ENCODE measurements at regions not wholly inside any gene's neighbourhood (a gene's known extent, or its start where the extent isn't known, plus 50 kb on each side); places are given as distances from the start of the nearest gene placed in this dataset.

GRCh38 chr4:132382243-132382642, 766.9 kb upstream of the PCDH10 start:
- no peak for DNase-seq
- ChIA-PET CTCF (no interaction called here), POLR2A (ENCODE audit: unreplicated experiment) (no interaction called here)
- H3K4me2 ChIP-seq (ENCODE audit: low read length), result no peak overlapping the region
- no peaks in the 10 kb centered on the region for H3K79me2 ChIP-seq (ENCODE audit: low read length)
- intact Hi-C loops (cut with micrococcal nuclease), result no loop called here
- no peak overlapping the region for H3K9ac ChIP-seq (ENCODE audit: low read length)
- H3F3A ChIP-seq (ENCODE audit: low read length, unreplicated experiment), result no peaks in the 10 kb centered on the region
- no peaks in the 10 kb centered on the region for H3K9me3 ChIP-seq (ENCODE audit: low read length)
- no peaks in the 10 kb centered on the region for H3K27me3 ChIP-seq (ENCODE audit: low read length)
- no peaks in the 10 kb centered on the region for H3K36me3 ChIP-seq (ENCODE audit: low read depth, low read length)
- H3K4me3 ChIP-seq (ENCODE audit: low read length), result no peak overlapping the region
- H3K4me1 ChIP-seq (ENCODE audit: insufficient read depth, low read length), result 0 out of 2 replicates have a peak, but pooled peaks cover 3% of the 10 kb centered on the region
- no peak overlapping the region for H3K27ac ChIP-seq (ENCODE audit: low read length)
- no peaks in the 10 kb centered on the region for H4K20me1 ChIP-seq (ENCODE audit: low read length)
- H3K9me2 ChIP-seq (replicated peaks; ENCODE audit: low read length), result no peaks in the 10 kb centered on the region
- ATAC-seq, result no peak
- no TSS peak for BruUV-seq (replicated peaks)
- no peak overlapping the region for H2AFZ ChIP-seq (ENCODE audit: low read length)
- no peak for TF ChIP-seq CTCF (conservative IDR thresholded peaks at IDR 0.05; ENCODE audit: low read depth, low read length)
- no peak for TF ChIP-seq EZH2phosphoT487 (IDR thresholded peaks at IDR 0.05; ENCODE audit: borderline replicate concordance, low read length)
- TF ChIP-seq EZH2 (IDR thresholded peaks at IDR 0.05; ENCODE audit: low read length, unreplicated experiment), result no peak

GRCh38 chr4:132383571-132384199, 765.4 kb upstream of the PCDH10 start:
- CTCF ChIA-PET, result no interaction called here
- H3K4me1 ChIP-seq (ENCODE audit: insufficient read depth, low read length), result 0 out of 2 replicates have a peak, but pooled peaks cover 3% of the 10 kb centered on the region
- H3K27ac ChIP-seq (ENCODE audit: low read length), result no peak overlapping the region
- peak; percentile 53 for ATAC-seq
- no peaks in the 10 kb centered on the region for H3K36me3 ChIP-seq (ENCODE audit: low read depth, low read length)
- no TSS peak for BruUV-seq (replicated peaks)
- H3K79me2 ChIP-seq (ENCODE audit: low read length), result no peaks in the 10 kb centered on the region
- no peaks in the 10 kb centered on the region for H3K27me3 ChIP-seq (ENCODE audit: low read length)
- no peaks in the 10 kb centered on the region for H3K9me2 ChIP-seq (replicated peaks; ENCODE audit: low read length)
- H4K20me1 ChIP-seq (ENCODE audit: low read length), result no peaks in the 10 kb centered on the region
- DNase-seq, result peak; percentile 33
- POLR2A ChIA-PET (ENCODE audit: unreplicated experiment), result no interaction called here
- no peak overlapping the region for H2AFZ ChIP-seq (ENCODE audit: low read length)
- no peaks in the 10 kb centered on the region for H3K9me3 ChIP-seq (ENCODE audit: low read length)
- no peak overlapping the region for H3K4me3 ChIP-seq (ENCODE audit: low read length)
- H3F3A ChIP-seq (ENCODE audit: low read length, unreplicated experiment), result no peaks in the 10 kb centered on the region
- H3K4me2 ChIP-seq (ENCODE audit: low read length), result no peak overlapping the region
- no peak for TF ChIP-seq EZH2phosphoT487 (IDR thresholded peaks at IDR 0.05; ENCODE audit: borderline replicate concordance, low read length)
- TF ChIP-seq CTCF (conservative IDR thresholded peaks at IDR 0.05; ENCODE audit: low read depth, low read length), result no peak
- TF ChIP-seq EZH2 (IDR thresholded peaks at IDR 0.05; ENCODE audit: low read length, unreplicated experiment), result no peak
- H3K9ac ChIP-seq (ENCODE audit: low read length), result no peak overlapping the region
- intact Hi-C loops (cut with micrococcal nuclease), result no loop called here

GRCh38 chr4:132384709-132385108, 764.4 kb upstream of the PCDH10 start:
- POLR2A ChIA-PET (ENCODE audit: unreplicated experiment), result no interaction called here
- no TSS peak for BruUV-seq (replicated peaks)
- no peak overlapping the region for H3K27ac ChIP-seq (ENCODE audit: low read length)
- no peaks in the 10 kb centered on the region for H3F3A ChIP-seq (ENCODE audit: low read length, unreplicated experiment)
- no peaks in the 10 kb centered on the region for H3K79me2 ChIP-seq (ENCODE audit: low read length)
- no peaks in the 10 kb centered on the region for H3K27me3 ChIP-seq (ENCODE audit: low read length)
- peak; percentile 78 for ATAC-seq
- CTCF ChIA-PET, result no interaction called here
- intact Hi-C loops (cut with micrococcal nuclease), result no loop called here
- H3K9me2 ChIP-seq (replicated peaks; ENCODE audit: low read length), result no peaks in the 10 kb centered on the region
- peak; percentile 40 for DNase-seq
- no peak overlapping the region for H3K9ac ChIP-seq (ENCODE audit: low read length)
- H3K36me3 ChIP-seq (ENCODE audit: low read depth, low read length), result no peaks in the 10 kb centered on the region
- H2AFZ ChIP-seq (ENCODE audit: low read length), result no peak overlapping the region
- H4K20me1 ChIP-seq (ENCODE audit: low read length), result no peaks in the 10 kb centered on the region
- H3K4me1 ChIP-seq (ENCODE audit: insufficient read depth, low read length), result 0 out of 2 replicates have a peak, but pooled peaks cover 3% of the 10 kb centered on the region
- H3K4me2 ChIP-seq (ENCODE audit: low read length), result no peak overlapping the region
- no peaks in the 10 kb centered on the region for H3K9me3 ChIP-seq (ENCODE audit: low read length)
- TF ChIP-seq EZH2 (IDR thresholded peaks at IDR 0.05; ENCODE audit: low read length, unreplicated experiment), result no peak
- no peak for TF ChIP-seq EZH2phosphoT487 (IDR thresholded peaks at IDR 0.05; ENCODE audit: borderline replicate concordance, low read length)
- no peak for TF ChIP-seq CTCF (conservative IDR thresholded peaks at IDR 0.05; ENCODE audit: low read depth, low read length)
- no peak overlapping the region for H3K4me3 ChIP-seq (ENCODE audit: low read length)
